H9 (cell line): ENCODE measurements at regions not wholly inside any gene's neighbourhood (a gene's known extent, or its start where the extent isn't known, plus 50 kb on each side); places are given as distances from the start of the nearest gene placed in this dataset.

Experiments used
- DNase-seq: peaks from one replicate; pipeline ENCODE4 v3.0.0-alpha.2; 2017
- H2AFZ ChIP-seq: one replicate; pipeline ENCODE4 v1.6.1; 2013; ENCODE audit warnings: mild to moderate bottlenecking, low read length, control low read depth, moderate library complexity
- H2AK5ac ChIP-seq: 2 replicates; pipeline ENCODE4 v1.6.1; 2013; ENCODE audit warnings: low read length, control low read depth, mixed read lengths; ENCODE audit not compliant: insufficient read length
- H2BK120ac ChIP-seq: one replicate; pipeline ENCODE4 v1.6.1; 2013; ENCODE audit warnings: low read depth, mild to moderate bottlenecking, low read length, control low read depth, inconsistent platforms; ENCODE audit not compliant: poor library complexity, severe bottlenecking
- H2BK12ac ChIP-seq: 2 replicates; pipeline ENCODE4 v1.6.1; 2013; ENCODE audit warnings: low read length, control low read depth, mixed read lengths, low read depth; ENCODE audit not compliant: insufficient read length
- H2BK15ac ChIP-seq: 2 replicates; pipeline ENCODE4 v1.6.1; 2013; ENCODE audit warnings: low read depth, low read length, control low read depth
- H2BK20ac ChIP-seq: one replicate; pipeline ENCODE4 v1.6.1; 2013; ENCODE audit warnings: low read depth, mild to moderate bottlenecking, low read length, control low read depth, inconsistent platforms; ENCODE audit not compliant: poor library complexity, severe bottlenecking
- H2BK5ac ChIP-seq: 2 replicates; pipeline ENCODE4 v1.6.1; 2013; ENCODE audit warnings: low read length, control low read depth, mixed read lengths; ENCODE audit not compliant: insufficient read length
- H3K14ac ChIP-seq: 2 replicates; pipeline ENCODE4 v1.6.1; 2013; ENCODE audit warnings: low read length, control low read depth; ENCODE audit not compliant: insufficient read depth
- H3K18ac ChIP-seq: 2 replicates; pipeline ENCODE4 v1.6.1; 2013; ENCODE audit warnings: low read depth, mild to moderate bottlenecking, mixed read lengths, low read length, control low read depth; ENCODE audit not compliant: insufficient read length
- H3K23ac ChIP-seq: 2 replicates; pipeline ENCODE4 v1.6.1; 2013; ENCODE audit warnings: low read length, control low read depth, mixed read lengths, low read depth; ENCODE audit not compliant: insufficient read length
- H3K23me2 ChIP-seq: 2 replicates; pipeline ENCODE4 v1.6.1; 2013; ENCODE audit warnings: low read depth, mild to moderate bottlenecking, mixed read lengths, low read length, control low read depth; ENCODE audit not compliant: insufficient read length, poor library complexity, severe bottlenecking
- H3K27ac ChIP-seq: 2 replicates; pipeline ENCODE4 v1.5.1; 2013; ENCODE audit warnings: low read length, control low read depth, mixed read lengths, low read depth; ENCODE audit not compliant: insufficient read length
- H3K27me3 ChIP-seq: 2 replicates; pipeline ENCODE4 v1.6.1; 2013; ENCODE audit warnings: low read length, control low read depth, inconsistent platforms; ENCODE audit not compliant: insufficient read depth
- H3K4ac ChIP-seq: 2 replicates; pipeline ENCODE4 v1.6.1; 2013; ENCODE audit warnings: low read depth, mild to moderate bottlenecking, control low read depth, inconsistent platforms, low read length, moderate library complexity
- H3K4me1 ChIP-seq: 2 replicates; pipeline ENCODE4 v1.6.1; 2013; ENCODE audit warnings: low read length, control low read depth, inconsistent platforms; ENCODE audit not compliant: insufficient read depth
- H3K4me2 ChIP-seq: 2 replicates; pipeline ENCODE4 v1.6.1; 2013; ENCODE audit warnings: low read length, control low read depth, mixed read lengths; ENCODE audit not compliant: insufficient read length, insufficient read depth
- H3K56ac ChIP-seq: 2 replicates; pipeline ENCODE4 v1.6.1; 2013; ENCODE audit warnings: low read depth, mild to moderate bottlenecking, mixed read lengths, low read length, control low read depth; ENCODE audit not compliant: insufficient read length
- H3K79me1 ChIP-seq: 2 replicates; pipeline ENCODE4 v1.6.1; 2013; ENCODE audit warnings: low read depth, mild to moderate bottlenecking, moderate library complexity, low read length, control low read depth, inconsistent platforms; ENCODE audit not compliant: insufficient read depth, poor library complexity, severe bottlenecking
- H3K79me2 ChIP-seq: 2 replicates; pipeline ENCODE4 v1.6.1; 2013; ENCODE audit warnings: low read length, control low read depth, inconsistent platforms; ENCODE audit not compliant: insufficient read depth
- H3K9ac ChIP-seq: 2 replicates; pipeline ENCODE4 v1.6.1; 2013; ENCODE audit warnings: low read length, control low read depth, mixed read lengths; ENCODE audit not compliant: insufficient read length; ENCODE audit errors: extremely low read depth
- H3K9me3 ChIP-seq: one replicate; pipeline ENCODE4 v1.6.1; 2013; ENCODE audit warnings: low read depth, low read length, inconsistent platforms; ENCODE audit not compliant: control insufficient read depth
- H3T11ph ChIP-seq: one replicate; pipeline ENCODE4 v1.6.1; 2013; ENCODE audit warnings: mild to moderate bottlenecking, low read length, control low read depth, inconsistent platforms
- H4K20me1 ChIP-seq: one replicate; pipeline ENCODE4 v1.6.1; 2013; ENCODE audit not compliant: control insufficient read depth, insufficient read length, insufficient read depth
- H4K5ac ChIP-seq: 2 replicates; pipeline ENCODE4 v1.6.1; 2013; ENCODE audit warnings: low read depth, mild to moderate bottlenecking, mixed read lengths, low read length, control low read depth; ENCODE audit not compliant: insufficient read length
- H4K8ac ChIP-seq: replicated peaks from 2 replicates; pipeline ENCODE4 v1.6.1; 2013; ENCODE audit warnings: low read length, control low read depth, mixed read lengths, low read depth; ENCODE audit not compliant: insufficient read length
- H4K91ac ChIP-seq: 2 replicates; pipeline ENCODE4 v1.6.1; 2013; ENCODE audit warnings: low read depth, mild to moderate bottlenecking, moderate library complexity, mixed read lengths, low read length, control low read depth; ENCODE audit not compliant: insufficient read length
- H3K27ac Mint-ChIP-seq, 3 experiments: 2 replicates in 2 of 3; 3 replicates in 1 of 3; pipeline ENCODE4 v1.8.0; 2020 to 2021; ENCODE audit warnings: mixed read lengths in 3 of 3, mild to moderate bottlenecking in 1 of 3, moderate library complexity in 1 of 3
- H3K27me3 Mint-ChIP-seq: 2 replicates; pipeline ENCODE4 v1.8.0; 2021; ENCODE audit warnings: low read depth, mild to moderate bottlenecking, moderate library complexity, mixed read lengths
- H3K36me3 Mint-ChIP-seq, 3 experiments: 2 replicates in 2 of 3; 3 replicates in 1 of 3; pipeline ENCODE4 v1.8.0; 2020 to 2021; ENCODE audit warnings: low read depth in 3 of 3, mixed read lengths in 3 of 3; ENCODE audit not compliant: insufficient read depth in 1 of 3
- H3K4me1 Mint-ChIP-seq, 2 experiments: 2 replicates each; pipeline ENCODE4 v1.8.0; 2020; ENCODE audit warnings: mixed read lengths in 2 of 2
- H3K4me3 Mint-ChIP-seq, 2 experiments: 2 replicates in 1 of 2; 3 replicates in 1 of 2; pipeline ENCODE4 v1.8.0; 2020 to 2021; ENCODE audit warnings: mild to moderate bottlenecking in 2 of 2, mixed read lengths in 2 of 2, moderate library complexity in 1 of 2
- H3K9me3 Mint-ChIP-seq, 2 experiments: 2 replicates in 1 of 2; 3 replicates in 1 of 2; pipeline ENCODE4 v1.8.0; 2020; ENCODE audit warnings: mild to moderate bottlenecking in 2 of 2, mixed read lengths in 2 of 2, moderate library complexity in 1 of 2
- WGBS: extraction: QIAGEN DNeasy Blood & Tissue Kit; methylation state at CpG from one replicate; pipeline ENCODE4 v1.1.7; 2013; ENCODE audit warnings: missing lambda C conversion rate, low lambda C conversion rate, mixed read lengths; ENCODE audit not compliant: insufficient read length; ENCODE audit errors: extremely low coverage; 5-methylcytosine and 5-hydroxymethylcytosine counted together
- TF ChIP-seq, protein P1 (sequence below): fragments of 200-600 bp; sonication (generic); conservative IDR thresholded peaks from 3 replicates; pipeline ENCODE4 v1.8.0; 2021; ENCODE audit warnings: antibody characterized with exemption, mild to moderate bottlenecking

DNA sequence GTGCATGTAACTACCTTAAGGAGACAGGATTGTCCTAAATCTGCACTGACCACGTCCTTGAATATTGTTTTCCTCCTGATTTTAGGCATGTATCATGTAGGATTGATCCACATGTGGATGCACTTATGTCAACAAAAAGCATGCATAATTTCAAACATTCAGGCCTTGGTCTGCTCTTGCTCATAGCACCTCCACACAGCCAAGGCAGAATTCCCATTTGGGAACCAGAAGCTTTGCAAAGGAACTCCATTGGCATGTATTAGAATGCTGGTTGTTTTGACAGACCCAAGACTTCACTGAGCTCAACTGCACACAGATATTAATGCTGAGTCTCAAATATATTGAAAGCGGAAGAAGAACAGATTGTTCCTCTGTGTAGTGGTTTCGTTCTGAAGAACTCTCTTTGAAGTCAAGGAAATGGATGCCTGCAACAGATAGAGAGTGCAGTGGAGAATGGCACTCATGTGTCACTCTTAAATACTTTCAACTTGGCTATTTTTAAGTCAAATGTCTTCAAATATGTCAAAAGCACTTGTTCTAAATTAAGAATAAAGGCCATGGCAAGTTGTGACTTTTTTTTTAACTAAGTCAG lies 387.6 kb downstream of the LTN1 start:
- Mint-ChIP-seq H3K27me3 (no peaks in the 10 kb centered on the region), H3K36me3 (peaks cover 10 to 25% (median 14%) of the 10 kb centered on the region in 3 experiments), H3K4me3 (no peak overlapping the region), H3K4me1 (peaks cover 0 to 4% of the 10 kb centered on the region in 2 experiments; a peak in 2 of 4 replicates), H3K9me3 (peaks cover 24 to 27% of the 10 kb centered on the region in 2 experiments), H3K27ac (no peak overlapping the region)
- Histone ChIP-seq H3K79me2 (no peaks in the 10 kb centered on the region), H2BK120ac (no peak overlapping the region), H4K91ac (no peak overlapping the region), H3K23me2 (no peaks in the 10 kb centered on the region), H4K8ac (no peak overlapping the region), H2BK15ac (no peak overlapping the region), H3K9ac (no peak overlapping the region), H3T11ph (no peak overlapping the region), H2BK5ac (no peak overlapping the region), H2AFZ (no peak overlapping the region), H3K4me2 (no peak overlapping the region), H4K20me1 (no peaks in the 10 kb centered on the region), H4K5ac (no peak overlapping the region), H3K27ac (no peak overlapping the region), H2BK20ac (no peak overlapping the region), H2AK5ac (no peak overlapping the region), H3K27me3 (no peaks in the 10 kb centered on the region), H3K14ac (no peak overlapping the region), H3K18ac (no peak overlapping the region), H3K79me1 (no peaks in the 10 kb centered on the region), H3K4ac (no peak overlapping the region), H3K23ac (no peak overlapping the region), H3K56ac (no peak overlapping the region), H2BK12ac (no peak overlapping the region), H3K4me1 (no peaks in the 10 kb centered on the region), H3K9me3 (peaks cover 8% of the 10 kb centered on the region)
- DNase-seq = no peak
- WGBS = no CpG with 5 or more reads among the region's 3 CpGs
- TF ChIP-seq, protein P1, sequence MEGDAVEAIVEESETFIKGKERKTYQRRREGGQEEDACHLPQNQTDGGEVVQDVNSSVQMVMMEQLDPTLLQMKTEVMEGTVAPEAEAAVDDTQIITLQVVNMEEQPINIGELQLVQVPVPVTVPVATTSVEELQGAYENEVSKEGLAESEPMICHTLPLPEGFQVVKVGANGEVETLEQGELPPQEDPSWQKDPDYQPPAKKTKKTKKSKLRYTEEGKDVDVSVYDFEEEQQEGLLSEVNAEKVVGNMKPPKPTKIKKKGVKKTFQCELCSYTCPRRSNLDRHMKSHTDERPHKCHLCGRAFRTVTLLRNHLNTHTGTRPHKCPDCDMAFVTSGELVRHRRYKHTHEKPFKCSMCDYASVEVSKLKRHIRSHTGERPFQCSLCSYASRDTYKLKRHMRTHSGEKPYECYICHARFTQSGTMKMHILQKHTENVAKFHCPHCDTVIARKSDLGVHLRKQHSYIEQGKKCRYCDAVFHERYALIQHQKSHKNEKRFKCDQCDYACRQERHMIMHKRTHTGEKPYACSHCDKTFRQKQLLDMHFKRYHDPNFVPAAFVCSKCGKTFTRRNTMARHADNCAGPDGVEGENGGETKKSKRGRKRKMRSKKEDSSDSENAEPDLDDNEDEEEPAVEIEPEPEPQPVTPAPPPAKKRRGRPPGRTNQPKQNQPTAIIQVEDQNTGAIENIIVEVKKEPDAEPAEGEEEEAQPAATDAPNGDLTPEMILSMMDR = no peak
